GM12891 (cell line): ENCODE measurements at regions not wholly inside any gene's neighbourhood (a gene's known extent, or its start where the extent isn't known, plus 50 kb on each side); places are given as distances from the start of the nearest gene placed in this dataset.

ENCODE experiments used
- POLR2A ChIP-seq: IDR thresholded peaks from 2 replicates; pipeline ENCODE4 v1.6.1; 2011; ENCODE audit warnings: low read depth, low read length, control low read depth
- POLR2AphosphoS5 ChIP-seq: IDR thresholded peaks from 2 replicates; pipeline ENCODE4 v1.6.1; 2011; ENCODE audit warnings: low read depth, low read length, control low read depth
- POU2F2 ChIP-seq: IDR thresholded peaks from 2 replicates; pipeline ENCODE4 v1.6.1; 2011; ENCODE audit warnings: low read depth, mild to moderate bottlenecking, control low read depth, low read length, moderate library complexity

- no peak for TF ChIP-seq POLR2A
- no peak for TF ChIP-seq POLR2AphosphoS5
- TF ChIP-seq POU2F2, result no peak
Measured at GRCh38 chr2:19682493-19682892, 219.3 kb downstream of the TTC32 start.
